Uterus (tissue), 2 donors: ENCODE measurements at regions not wholly inside any gene's neighbourhood (a gene's known extent, or its start where the extent isn't known, plus 50 kb on each side); places are given as distances from the start of the nearest gene placed in this dataset.

ENCODE experiments used
- CTCF ChIP-seq, 4 experiments: fragments of 200-600 bp in 2 of 4; fragments of 450-650 bp in 2 of 4; sonication (generic) in 2 of 4; IDR thresholded peaks; one replicate each; pipeline ENCODE4 v1.5.1; 2016 to 2019; ENCODE audit warnings: antibody characterized with exemption in 4 of 4, mild to moderate bottlenecking in 2 of 4, moderate library complexity in 1 of 4
- POLR2A ChIP-seq, 2 donors: fragments of 450-650 bp; IDR thresholded peaks; one replicate each; pipeline ENCODE4 v1.6.1; 2016; ENCODE audit warnings: antibody characterized with exemption in 2 of 2, mild to moderate bottlenecking in 1 of 2, moderate library complexity in 1 of 2

- TF ChIP-seq CTCF (IDR thresholded peaks at IDR 0.05) (no peak), POLR2A (IDR thresholded peaks at IDR 0.05) (no peak)
Measured at GRCh38 chr1:81738875-81739274, 61.9 kb upstream of the ADGRL2 start.
